NCI-H146 (cell line): ENCODE measurements at regions not wholly inside any gene's neighbourhood (a gene's known extent, or its start where the extent isn't known, plus 50 kb on each side); places are given as distances from the start of the nearest gene placed in this dataset.
A peak's percentile ranks its signal among the peaks of the same experiment; 100 is the strongest.
"Not testable (repeated sequence)": the region's sequence is repeated elsewhere in the genome, so short reads cannot be mapped to it uniquely, and the experiment has no call there.

Experiments
- DNase-seq: peaks from one replicate; lab custom pipeline; 2025; lab: John Stamatoyannopoulos, UW

DNA sequence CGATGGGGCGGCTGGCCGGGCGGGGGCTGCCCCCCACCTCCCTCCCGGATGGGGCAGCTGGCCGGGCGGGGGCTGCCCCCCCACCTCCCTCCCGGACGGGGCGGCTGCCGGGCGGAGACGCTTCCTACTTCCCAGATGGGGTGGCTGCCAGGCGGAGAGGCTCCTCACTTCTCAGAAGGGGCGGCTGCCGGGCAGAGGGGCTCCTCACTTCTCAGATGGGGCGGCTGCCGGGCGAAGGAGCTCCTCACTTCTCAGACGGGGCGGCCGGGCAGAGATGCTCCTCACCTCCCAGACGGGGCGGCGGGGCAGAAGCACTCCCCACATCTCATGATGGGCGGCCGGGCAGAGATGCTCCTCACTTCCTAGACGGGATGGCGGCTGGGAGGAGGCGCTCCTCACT lies 138.2 kb upstream of the ZNF91 start:
- DNase-seq, result not testable (repeated sequence)

- DNase-seq, result no peak
These were observed 136.7 kb upstream of the ZNF91 start for GRCh38 chr19:23531976-23532375.

- no peak for DNase-seq
These were observed 136.0 kb upstream of the ZNF91 start for GRCh38 chr19:23531231-23531790.

DNA sequence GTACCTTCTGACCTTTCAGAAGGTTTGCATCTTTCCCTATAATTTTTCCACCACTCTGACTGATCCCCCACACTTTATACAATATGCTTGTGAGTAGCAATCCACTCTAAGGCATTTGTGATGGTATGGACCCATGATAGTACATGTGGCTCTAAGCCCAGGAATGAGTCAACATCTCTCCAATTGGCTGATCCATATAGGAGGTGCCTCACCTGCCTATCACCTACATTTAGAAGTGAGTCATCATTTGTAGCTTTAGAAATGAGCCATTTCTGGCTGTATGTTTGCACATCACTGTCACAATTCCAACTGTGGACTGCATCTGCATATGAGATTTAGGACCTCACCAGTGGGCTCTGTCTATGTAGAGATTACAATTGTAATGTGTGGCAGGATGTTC lies 133.1 kb upstream of the ZNF91 start:
- DNase-seq, result no peak

DNA sequence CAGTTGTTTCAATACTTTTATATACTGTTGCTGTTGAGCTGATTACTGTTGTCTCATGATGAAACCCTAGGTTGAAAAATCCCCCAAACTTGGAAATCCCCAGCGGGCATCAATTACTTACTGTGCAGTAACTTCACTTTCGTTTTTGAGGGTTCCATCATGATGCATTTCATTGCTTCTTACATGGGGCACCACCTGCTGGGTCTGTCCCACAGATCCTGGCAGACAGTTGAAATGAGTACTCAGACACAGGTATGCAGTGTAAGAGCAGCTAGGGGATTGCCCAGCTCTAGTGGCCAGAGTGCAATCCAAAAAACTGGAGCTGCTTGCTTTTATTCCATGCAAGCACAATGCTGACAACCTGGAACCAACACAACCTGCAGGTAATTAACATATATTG lies 132.5 kb upstream of the ZNF91 start:
- no peak for DNase-seq

DNA sequence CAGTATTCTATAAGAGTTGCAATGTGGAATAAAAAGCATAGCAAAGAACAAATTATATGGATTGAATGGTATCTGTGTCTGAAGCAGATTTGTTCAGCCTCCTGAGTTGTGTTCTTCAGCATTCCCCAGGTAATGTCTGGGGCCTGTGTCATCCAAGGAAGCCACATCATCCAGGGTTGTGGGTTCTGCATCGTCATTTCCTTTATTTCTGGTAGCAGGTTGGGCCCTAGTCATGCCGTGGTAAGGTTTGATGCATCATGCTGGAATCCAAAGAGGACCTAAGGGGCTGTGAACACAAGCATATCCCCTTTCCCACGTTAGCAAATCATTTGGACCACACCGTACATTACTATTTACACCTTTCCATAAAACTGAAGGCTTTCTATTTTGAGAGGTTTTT lies 131.0 kb upstream of the ZNF91 start:
- no peak for DNase-seq

GRCh38 chr19:23525276-23525852 lies 130.1 kb upstream of the ZNF91 start:
- DNase-seq, result no peak

DNA sequence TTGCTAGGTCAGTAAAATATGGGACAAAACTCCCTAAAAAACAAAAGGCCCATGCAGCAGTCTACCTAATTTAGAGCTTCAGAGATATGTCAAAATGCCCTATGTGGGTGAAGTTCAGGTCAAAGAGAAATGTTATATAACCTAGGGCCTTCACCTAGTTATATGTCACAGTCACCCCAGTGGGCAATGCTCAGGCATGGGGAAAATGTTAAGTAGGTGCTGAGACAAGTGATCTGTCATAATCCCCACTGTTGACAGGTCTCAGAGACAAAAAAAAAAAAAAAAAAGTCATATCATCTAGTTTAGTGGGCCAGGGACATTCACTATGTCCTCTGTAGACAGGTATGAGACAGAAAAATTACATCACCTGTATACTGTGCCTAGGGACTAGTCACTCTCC lies 128.6 kb upstream of the ZNF91 start:
- DNase-seq, result no peak

DNA sequence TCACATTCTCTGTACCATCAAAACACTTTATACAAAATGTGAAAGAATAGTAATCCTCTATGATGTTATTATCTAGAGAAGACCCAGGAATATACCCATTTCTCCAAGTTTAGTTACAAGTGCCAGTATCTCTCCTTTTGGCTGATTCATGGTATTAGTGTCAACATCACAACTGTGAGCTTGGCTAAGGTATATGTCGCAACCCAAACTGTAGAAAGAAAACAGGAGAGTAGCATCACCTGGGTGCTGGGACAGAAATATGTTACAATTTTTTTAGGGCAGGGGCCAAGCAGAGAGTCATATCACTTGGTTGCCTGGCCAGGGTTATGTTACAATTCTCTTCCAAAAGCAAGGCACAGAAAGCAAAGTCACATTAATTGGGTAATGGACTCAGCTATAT lies 127.2 kb upstream of the ZNF91 start:
- DNase-seq, result no peak

- DNase-seq, result no peak
These were observed 126.2 kb upstream of the ZNF91 start for GRCh38 chr19:23521471-23521870.

- DNase-seq, result no peak
These were observed 125.2 kb upstream of the ZNF91 start for GRCh38 chr19:23520441-23520840.

GRCh38 chr19:23519031-23519430 lies 123.8 kb upstream of the ZNF91 start:
- no peak for DNase-seq

GRCh38 chr19:23516266-23516665 lies 121.0 kb upstream of the ZNF91 start:
- DNase-seq, result no peak

- DNase-seq, result no peak
These were observed 120.3 kb upstream of the ZNF91 start for GRCh38 chr19:23515551-23515950.

DNA sequence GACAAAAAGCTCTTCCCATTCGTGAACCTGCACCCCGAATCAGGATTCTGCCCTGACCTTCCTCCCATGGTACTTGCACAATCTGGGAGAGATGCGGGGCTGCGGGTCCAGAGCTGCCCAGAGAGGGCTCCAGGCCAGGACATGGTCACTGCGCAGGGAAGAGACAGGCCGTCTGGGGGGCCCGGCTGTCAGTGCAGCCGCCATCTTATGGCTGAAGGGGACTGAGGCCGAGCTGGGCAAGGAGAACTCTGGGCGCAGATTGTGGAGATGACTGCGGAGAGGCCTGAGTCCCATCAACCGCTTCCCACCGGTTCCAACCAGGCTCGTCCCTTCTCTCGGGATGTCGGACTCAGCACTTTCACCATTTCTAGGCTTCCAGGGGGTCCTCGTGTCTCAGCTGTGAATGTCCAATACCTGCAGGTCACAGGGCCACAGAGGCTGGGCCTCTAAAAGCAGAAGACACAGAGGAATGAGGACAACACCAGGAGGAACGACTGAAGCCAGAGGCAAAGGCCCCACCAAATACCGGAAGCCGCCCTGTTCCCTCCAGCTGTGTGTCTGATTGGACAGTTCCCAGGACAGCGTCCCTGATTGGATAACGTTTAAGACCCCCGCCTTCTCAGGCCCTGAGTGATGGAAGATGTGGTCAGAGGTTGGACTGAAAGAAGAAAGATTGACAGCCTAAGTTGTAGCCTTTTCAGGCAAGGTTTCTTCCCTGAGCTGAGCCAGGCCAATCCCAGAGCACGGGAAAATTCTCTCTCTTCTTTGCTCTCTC lies 117.1 kb upstream of the ZNF91 start:
- DNase-seq, result peak; percentile 12

GRCh38 chr19:23509686-23510450 lies 114.6 kb upstream of the ZNF91 start:
- DNase-seq, result no peak

GRCh38 chr19:23507446-23507845 lies 112.2 kb upstream of the ZNF91 start:
- DNase-seq, result no peak

- DNase-seq, result no peak
These were observed 110.5 kb upstream of the ZNF91 start for GRCh38 chr19:23505738-23506137.

GRCh38 chr19:23482829-23483228 lies 87.6 kb upstream of the ZNF91 start:
- DNase-seq, result no peak

DNA sequence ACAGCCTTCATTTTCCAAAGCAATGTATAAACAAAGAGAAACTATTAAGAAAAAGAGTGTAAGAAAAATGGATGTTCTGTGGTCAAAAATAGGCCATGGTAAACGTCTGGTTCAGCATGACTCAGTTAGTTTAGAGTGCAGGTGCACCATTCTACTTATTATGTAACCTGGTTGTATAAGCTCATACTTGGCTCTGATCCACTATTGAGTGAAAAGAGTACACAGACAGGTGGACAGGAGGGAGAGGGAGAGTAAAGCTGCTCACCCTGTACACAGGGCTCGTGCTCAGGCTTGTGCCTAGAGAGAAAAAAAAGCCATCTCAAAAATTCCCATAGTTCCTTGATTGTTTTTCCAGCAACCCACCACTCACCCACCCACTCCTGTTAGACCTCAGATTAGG lies 85.8 kb upstream of the ZNF91 start:
- no peak for DNase-seq

GRCh38 chr19:23475477-23475876 lies 80.2 kb upstream of the ZNF91 start:
- DNase-seq, result no peak

- no peak for DNase-seq
These were observed 79.5 kb upstream of the ZNF91 start for GRCh38 chr19:23474761-23475160.

DNA sequence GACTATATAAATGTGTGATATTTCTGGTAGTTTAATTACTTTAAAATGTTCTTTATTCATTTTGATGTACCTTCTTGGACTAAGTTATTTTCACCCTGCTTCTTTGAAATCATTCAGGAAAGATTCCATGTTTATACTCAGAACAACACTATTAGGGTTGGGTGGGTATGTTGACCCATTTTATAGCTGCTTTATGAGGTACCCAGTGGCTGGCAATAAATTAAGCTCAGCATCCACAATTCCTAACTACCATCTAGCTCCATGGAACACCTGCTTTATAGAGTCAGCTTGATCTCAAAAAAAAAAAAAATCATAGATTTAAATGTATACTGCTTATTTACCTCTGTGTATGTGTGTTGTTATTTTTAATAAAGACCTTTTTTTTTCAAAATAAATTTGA lies 78.9 kb upstream of the ZNF91 start:
- no peak for DNase-seq
